ENCODE measurements at regions not wholly inside any gene's neighbourhood (a gene's known extent, or its start where the extent isn't known, plus 50 kb on each side); places are given as distances from the start of the nearest gene placed in this dataset.

DNA sequence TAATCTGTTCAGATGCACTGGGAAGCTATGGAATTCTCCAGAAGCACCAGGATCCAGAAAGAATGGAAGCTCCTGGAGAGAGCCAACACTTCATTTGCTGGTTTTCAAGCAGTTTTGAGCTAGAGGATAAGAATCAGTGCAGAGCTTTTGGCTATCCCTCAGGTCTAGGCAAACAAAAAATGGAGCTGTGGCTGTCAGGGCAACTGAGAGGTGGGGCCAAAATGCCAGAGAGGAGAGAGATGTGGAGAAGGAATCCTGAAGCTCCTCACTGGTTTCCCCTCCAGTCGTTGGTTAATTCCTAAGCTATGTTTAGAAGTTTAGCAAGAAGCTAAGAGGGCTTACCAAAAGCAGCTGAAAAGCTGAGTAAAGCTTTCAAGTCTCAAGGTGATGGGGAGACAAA is 294.2 kb upstream of the JARID2 start:
- no peak overlapping the region for H3K4me3 ChIP-seq (ENCODE audit: low read depth, low read length)
- no peak for TF ChIP-seq CTCF (IDR thresholded peaks at IDR 0.05; ENCODE audit: low read depth, low read length)

DNA sequence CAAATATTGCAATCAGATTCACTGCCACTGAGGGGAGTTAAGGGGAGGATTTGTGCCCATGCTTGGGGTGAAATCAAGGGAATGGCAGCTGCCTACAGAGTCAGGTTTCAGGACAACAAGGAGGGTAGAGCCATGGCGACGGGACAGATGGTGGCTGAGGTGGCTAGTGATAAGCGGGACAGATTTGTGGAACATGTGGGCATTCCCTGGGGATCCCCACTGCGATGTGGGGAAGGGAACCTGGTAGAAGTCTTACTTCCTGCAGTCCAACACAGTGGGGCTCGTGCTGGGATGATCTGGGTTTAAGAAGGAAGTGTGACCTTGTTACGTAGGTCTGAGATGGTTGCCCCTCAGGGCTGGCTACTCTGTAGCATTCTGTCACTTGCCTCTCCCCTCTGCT is 292.0 kb upstream of the JARID2 start:
- H3K4me3 ChIP-seq (ENCODE audit: low read depth, low read length), result no peak overlapping the region
- TF ChIP-seq CTCF (IDR thresholded peaks at IDR 0.05; ENCODE audit: low read depth, low read length), result no peak

DNA sequence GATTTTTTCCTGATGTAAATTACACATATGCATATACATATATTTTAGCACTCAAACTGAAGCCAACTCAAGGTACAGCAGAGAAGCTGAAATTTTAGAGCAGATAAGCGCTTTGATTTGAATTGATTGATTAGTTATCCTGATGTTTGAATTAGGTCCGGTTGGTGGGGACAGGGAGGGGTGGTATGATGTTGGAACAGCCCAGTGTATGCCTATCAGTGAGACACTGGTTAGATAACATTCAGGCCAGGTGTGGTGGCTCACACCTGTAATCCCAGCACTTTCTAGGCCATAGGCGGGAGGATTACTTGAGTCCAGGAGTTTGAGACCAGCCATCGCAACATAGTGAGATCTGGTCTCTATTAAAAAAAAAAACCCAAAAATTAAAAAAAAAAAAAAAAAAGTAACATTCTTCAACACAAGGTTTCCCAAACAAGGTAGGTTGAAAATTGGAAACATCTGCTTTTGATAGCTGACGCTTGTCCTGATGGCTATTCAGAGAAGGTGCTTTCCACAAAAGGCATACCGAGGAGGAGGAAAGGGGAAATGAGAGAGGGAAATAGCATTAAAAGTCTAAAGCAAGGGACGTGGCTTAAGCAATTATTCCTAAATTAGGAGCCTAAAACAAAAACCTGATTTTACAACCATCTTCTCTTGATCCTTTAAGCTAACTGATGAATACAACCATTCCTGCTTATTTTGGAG is 288.4 kb upstream of the JARID2 start:
- no peak for TF ChIP-seq CTCF (IDR thresholded peaks at IDR 0.05; ENCODE audit: low read depth, low read length)
- no peak overlapping the region for H3K4me3 ChIP-seq (ENCODE audit: low read depth, low read length)

DNA sequence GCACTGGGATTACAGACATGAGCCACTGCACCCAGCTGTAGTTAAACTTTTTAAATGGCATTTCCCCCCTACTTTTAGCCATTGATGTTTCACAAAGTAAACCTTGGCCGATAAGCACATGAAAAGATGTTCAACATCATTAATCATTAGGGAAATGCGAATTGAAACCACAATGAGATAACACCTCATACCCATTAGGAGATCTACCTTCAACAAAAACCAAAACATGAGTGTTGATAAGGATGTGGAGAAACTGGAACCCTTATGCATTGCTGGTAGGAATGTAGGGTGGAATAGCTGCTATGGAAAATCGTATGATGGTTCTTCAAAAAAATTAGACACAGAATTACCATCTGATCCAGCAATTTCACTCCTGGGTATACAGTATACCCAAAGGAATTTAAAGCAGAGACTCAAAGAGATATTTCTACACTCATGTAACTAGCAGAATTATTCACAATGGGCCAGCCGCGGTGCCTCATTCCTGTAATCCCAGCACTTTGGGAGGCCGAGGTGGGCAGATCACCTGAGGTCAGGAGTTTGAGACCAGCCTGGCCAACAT is 286.5 kb upstream of the JARID2 start:
- TF ChIP-seq CTCF (IDR thresholded peaks at IDR 0.05; ENCODE audit: low read depth, low read length), result no peak
- no peak overlapping the region for H3K4me3 ChIP-seq (ENCODE audit: low read depth, low read length)

DNA sequence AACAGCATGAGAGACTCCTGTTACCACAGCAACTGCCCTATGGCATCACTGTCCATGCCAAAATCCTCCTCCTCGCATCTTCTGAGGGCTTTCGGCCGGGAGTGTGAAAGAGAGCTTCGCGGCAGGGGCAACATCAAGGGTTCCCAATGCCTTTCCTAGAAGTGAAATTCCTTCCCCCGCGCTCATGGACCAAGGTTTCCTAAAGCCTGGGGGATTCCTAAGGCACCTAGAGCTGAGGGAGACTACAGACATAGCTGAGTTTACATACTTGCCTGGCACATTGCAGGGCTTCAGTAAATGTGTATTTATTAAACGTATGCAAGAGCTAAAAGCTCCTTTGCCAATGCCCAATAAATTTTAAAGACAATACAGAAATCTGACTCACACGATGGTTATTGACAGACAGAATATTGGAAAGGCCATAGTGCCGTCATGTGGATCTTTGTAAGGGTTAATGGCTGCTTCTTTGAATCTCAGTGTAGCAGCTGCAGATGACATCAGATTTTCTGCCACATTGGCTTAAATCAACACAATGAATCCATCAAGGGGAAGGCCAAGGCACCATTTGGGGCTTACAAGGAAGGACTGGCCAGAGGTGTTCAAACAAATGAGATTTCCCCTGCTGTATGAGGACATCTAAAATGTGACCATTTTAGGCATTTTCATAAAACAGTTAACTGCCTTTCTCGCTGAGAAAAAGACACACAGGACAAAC is 281.2 kb upstream of the JARID2 start:
- TF ChIP-seq CTCF (IDR thresholded peaks at IDR 0.05; ENCODE audit: low read depth, low read length), result no peak
- H3K4me3 ChIP-seq (ENCODE audit: low read depth, low read length), result no peak overlapping the region

DNA sequence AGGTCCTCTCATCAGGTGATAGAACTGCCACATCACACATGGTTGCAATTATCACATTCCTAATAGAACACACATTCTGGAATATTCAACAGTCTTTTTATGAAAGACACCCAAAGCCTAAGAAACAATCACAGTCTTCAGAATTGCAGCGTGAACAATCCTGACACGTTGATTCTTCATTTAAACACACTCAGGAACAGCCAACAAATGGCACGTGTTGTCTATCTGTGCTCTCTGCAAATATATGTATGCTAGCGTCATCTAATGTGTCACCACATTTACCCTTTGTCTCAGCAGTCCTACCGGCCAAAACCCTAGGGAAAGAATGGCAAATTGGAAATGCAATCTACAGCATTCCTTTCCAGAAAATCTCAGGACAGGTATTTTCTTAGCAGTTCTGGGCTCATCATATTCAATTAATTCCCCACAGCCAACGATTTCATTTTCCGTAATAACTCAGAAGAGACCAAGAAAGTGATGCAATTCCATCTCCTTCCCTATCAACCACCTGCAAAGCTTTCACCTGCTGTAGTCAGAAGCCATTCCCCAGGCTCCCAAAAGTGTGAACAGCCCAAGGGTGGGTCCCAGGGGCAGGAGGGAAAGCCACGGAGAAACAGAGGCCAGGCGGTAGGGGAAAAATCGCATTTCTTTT is 280.3 kb upstream of the JARID2 start:
- no peak overlapping the region for H3K4me3 ChIP-seq (ENCODE audit: low read depth, low read length)
- no peak for TF ChIP-seq CTCF (IDR thresholded peaks at IDR 0.05; ENCODE audit: low read depth, low read length)

All from WI38 (cell line).